ENCODE measurements at regions not wholly inside any gene's neighbourhood (a gene's known extent, or its start where the extent isn't known, plus 50 kb on each side); places are given as distances from the start of the nearest gene placed in this dataset.

- intact Hi-C loops (cut with DNase I; ENCODE audit: low total_unique reads) = no loop called here
- H3K36me3 ChIP-seq = no peaks in the 10 kb centered on the region
- 68 to 81% (median 73%) methylated on average over 1 of the region's 1 CpG for WGBS, 5 donors
- H3K4me1 ChIP-seq = peaks cover 0 to 6% (median 0%) of the 10 kb centered on the region in 6 donors
- no peak for DNase-seq
- H3K9me3 ChIP-seq = no peaks in the 10 kb centered on the region
- H3K27me3 ChIP-seq (replicated peaks in 1 of 7) = no peaks in the 10 kb centered on the region
- H3K27ac ChIP-seq = no peak overlapping the region
- H3K4me3 ChIP-seq = no peak overlapping the region
- no peak for TF ChIP-seq CTCF (IDR thresholded peaks at IDR 0.05 in 8 of 11, conservative IDR thresholded peaks at IDR 0.05 in 3 of 11)
- TF ChIP-seq POLR2A (IDR thresholded peaks at IDR 0.05) = no peak
- TF ChIP-seq POLR2AphosphoS5 (IDR thresholded peaks at IDR 0.05) = no peak
Observed at GRCh38 chr6:10144772-10145171, 270.1 kb downstream of the TFAP2A start.

- intact Hi-C loops (cut with DNase I; ENCODE audit: low total_unique reads) = no loop called here
- 60 to 67% (median 60%) methylated on average over 3 of the region's 3 CpGs for WGBS, 5 donors
Observed at GRCh38 chr6:10141746-10142443, 273.0 kb downstream of the TFAP2A start.

GRCh38 chr6:10140824-10141223 is 274.1 kb downstream of the TFAP2A start:
- WGBS, 5 donors = 64 to 72% (median 65%) methylated on average over 3 of the region's 3 CpGs

More at GRCh38 chr6:10141746-10142443, 273.0 kb downstream of the TFAP2A start:
- TF ChIP-seq CTCF (IDR thresholded peaks at IDR 0.05 in 8 of 11, conservative IDR thresholded peaks at IDR 0.05 in 3 of 11) = no peak
- no peak for TF ChIP-seq POLR2AphosphoS5 (IDR thresholded peaks at IDR 0.05)
- Histone ChIP-seq H3K4me3 (no peak overlapping the region), H3K27me3 (replicated peaks in 1 of 7) (no peaks in the 10 kb centered on the region), H3K27ac (no peak overlapping the region), H3K4me1 (no peaks in the 10 kb centered on the region), H3K9me3 (peaks cover 0 to 7% (median 0%) of the 10 kb centered on the region in 8 donors), H3K36me3 (no peaks in the 10 kb centered on the region)
- no peak for DNase-seq

More at GRCh38 chr6:10140824-10141223, 274.1 kb downstream of the TFAP2A start:
- TF ChIP-seq POLR2A (IDR thresholded peaks at IDR 0.05) (no peak), CTCF (IDR thresholded peaks at IDR 0.05 in 8 of 11, conservative IDR thresholded peaks at IDR 0.05 in 3 of 11) (no peak), POLR2AphosphoS5 (IDR thresholded peaks at IDR 0.05) (no peak)
- no peak for DNase-seq
- H3K9me3 ChIP-seq = peaks cover 0 to 11% (median 0%) of the 10 kb centered on the region in 8 donors
- intact Hi-C loops (cut with DNase I; ENCODE audit: low total_unique reads) = no loop called here
- no peaks in the 10 kb centered on the region for H3K4me1 ChIP-seq
- H3K27me3 ChIP-seq (replicated peaks in 1 of 7) = no peaks in the 10 kb centered on the region
- no peak overlapping the region for H3K27ac ChIP-seq
- H3K36me3 ChIP-seq = no peaks in the 10 kb centered on the region
- no peak overlapping the region for H3K4me3 ChIP-seq

Data from spleen (tissue), 11 donors.